GM21515 (cell line): ENCODE measurements at regions not wholly inside any gene's neighbourhood (a gene's known extent, or its start where the extent isn't known, plus 50 kb on each side); places are given as distances from the start of the nearest gene placed in this dataset.

Source experiments
- ATAC-seq: cut with Tn5 transposase; IDR thresholded peaks from one replicate; pipeline ENCODE4 v1.9.1; 2021; ENCODE audit not compliant: unreplicated experiment

DNA sequence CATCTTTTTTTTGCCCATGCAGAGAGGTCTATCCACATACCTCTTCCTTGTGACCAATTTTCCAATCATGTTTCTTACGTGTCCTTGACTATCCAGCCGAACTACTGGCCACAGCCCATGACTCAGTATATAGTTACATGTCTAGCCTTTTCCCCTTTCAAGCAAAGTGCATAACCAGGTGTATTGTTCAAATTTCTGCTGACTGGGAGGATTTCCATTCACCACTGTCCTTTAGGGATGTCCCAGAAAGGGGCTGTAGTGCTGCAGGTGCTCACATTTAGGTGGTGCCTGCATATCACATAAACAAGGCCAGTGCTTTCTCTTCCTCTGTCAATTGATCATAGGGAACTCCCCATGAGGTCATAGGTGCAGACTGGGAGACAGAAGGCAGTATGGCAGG lies 69.4 kb upstream of the ALDH1A3 start:
- no peak for ATAC-seq

DNA sequence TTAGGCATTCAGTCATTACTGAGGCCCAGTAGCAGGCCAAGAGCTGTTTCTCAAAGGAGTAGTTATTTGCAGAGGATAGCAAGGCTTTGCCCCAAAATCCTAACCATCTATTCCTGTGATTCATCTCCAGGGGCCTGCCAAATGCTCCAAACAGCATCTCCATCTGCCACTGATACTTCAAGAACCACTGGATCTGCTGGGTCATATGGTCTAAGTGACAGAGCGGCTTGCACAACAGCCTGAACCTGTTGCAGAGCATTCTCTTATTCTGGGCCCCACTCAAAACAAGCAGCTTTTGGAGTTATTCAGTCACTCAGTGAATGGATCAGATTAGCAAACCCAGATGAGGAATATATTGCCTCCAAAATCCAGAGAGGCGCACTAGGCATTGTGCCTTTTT lies 68.8 kb upstream of the ALDH1A3 start:
- ATAC-seq = no peak

DNA sequence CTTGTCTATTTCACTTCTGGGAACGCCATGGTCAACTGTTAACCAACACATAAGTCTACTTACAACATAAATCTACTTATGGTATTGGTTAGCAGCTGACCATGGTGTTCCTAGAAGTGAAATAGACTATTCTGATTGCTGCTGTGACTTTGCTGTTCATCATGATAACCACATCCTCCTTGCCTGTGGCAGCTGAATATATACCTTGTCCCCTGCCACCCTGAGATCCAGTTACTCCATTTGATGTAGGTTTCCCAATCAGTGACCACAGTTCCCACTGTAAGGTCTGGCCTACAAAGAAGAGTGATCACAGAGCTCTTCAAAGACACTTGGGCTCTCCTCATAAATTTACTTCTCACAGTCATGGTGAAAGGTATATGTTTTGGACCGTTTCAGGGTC lies 66.8 kb upstream of the ALDH1A3 start:
- no peak for ATAC-seq

DNA sequence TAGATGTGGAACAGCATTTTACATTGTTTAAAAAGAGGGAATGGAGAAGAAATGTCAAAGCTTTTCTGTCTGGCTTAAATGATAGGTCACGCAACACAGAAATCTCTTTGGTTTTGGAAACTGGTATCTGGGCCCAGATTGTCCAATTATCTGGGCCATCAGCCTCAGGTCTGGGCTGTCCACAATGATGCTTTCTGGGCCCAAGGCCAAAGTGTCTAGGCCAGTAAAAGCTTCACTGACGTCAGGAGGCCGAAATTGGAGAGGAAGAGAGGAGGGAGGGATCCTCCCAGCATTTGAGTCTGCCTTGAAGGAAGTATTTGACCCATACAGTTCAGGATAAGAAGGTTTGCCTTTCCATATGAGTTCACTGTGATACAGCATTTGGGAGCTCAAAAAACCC lies 60.7 kb upstream of the ALDH1A3 start:
- ATAC-seq = no peak

DNA sequence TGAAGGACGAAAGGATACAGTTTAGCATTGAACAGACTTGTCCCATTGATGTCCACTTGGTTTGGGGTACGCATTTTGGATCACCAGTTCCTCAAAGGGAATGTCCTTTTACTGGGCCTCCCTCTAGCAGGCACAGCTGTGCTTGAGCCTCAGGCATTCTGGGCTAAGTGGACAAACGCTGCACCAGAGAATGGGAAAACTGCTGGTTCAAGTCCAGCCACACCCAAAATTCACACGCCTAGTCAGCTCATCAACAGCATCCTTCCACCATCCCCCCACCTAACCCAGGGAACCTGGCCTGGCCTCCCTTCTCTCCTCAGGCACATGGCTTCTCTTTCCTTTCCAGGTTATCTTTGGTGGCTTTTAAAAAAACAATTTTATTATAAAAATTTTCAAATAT lies 59.1 kb upstream of the ALDH1A3 start:
- no peak for ATAC-seq

DNA sequence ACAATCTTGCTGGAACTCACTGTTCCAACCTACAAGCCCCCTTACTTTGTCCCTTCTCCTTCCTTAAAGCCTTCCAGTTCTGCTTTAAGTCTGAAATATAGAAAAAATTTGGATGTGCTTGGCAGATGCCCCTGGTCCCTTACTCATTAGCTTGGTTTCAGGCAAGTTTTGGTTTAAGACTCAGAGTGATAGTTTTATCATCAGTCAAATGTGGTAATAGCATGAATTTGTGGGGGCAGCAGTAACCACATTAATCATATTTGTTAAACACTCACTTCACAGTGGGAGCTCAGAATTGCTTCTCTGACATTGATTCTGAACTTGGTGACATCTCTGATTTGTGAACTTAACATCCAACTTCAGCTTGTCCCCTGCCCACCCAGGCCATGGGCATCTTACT lies 58.3 kb upstream of the ALDH1A3 start:
- ATAC-seq = no peak

DNA sequence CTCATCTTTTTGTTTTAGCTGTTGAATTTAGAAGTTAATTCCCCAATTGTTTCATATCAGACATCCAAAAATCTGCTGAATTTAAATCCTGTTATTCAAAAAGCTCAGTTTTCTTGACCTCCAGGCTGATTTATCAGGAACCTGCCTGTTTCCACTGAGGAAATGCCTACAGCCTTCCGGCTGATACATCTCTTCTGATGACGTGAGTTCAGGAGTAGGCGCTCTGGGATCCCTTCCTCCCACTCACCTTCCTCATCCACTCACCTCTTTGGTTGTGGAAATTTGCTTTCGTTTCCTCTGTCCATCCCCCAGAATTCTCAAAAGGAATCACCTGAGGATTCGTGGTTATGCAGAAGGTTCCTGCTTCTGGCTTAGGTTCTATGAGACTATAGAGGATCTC lies 55.4 kb upstream of the ALDH1A3 start:
- ATAC-seq = no peak

DNA sequence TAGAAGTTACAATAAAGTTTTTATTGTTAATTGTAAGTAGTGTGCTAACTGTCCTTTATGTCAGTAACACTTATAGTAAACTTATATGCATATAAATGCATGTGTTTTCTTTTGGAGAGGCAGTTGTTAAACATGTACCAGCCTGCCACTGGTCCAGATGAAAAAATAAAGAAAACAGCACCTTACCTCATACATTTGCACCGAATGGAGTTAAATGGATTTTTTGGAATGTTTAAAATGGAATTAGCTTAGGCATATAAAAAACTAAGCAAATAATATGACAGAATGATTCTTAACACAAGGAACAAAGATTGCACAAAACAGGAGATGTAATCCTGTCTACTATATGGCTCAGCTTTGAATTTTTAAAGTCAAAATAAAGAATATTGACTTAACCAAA lies 50.2 kb upstream of the ALDH1A3 start:
- no peak for ATAC-seq
